BLaER1 treated with 17β-estradiol and CSF1 and Interleukin-3, amounts not matched to agents 10 nM and 100 nM (cell line): ENCODE measurements at regions not wholly inside any gene's neighbourhood (a gene's known extent, or its start where the extent isn't known, plus 50 kb on each side); places are given as distances from the start of the nearest gene placed in this dataset.
A peak's percentile ranks its signal among the peaks of the same experiment; 100 is the strongest.
"Not testable (repeated sequence)": the region's sequence is repeated elsewhere in the genome, so short reads cannot be mapped to it uniquely, and the experiment has no call there.

ENCODE experiments used
- H3K27ac ChIP-seq, 11 experiments: shearing (Covaris generic); formaldehyde crosslinking; 2 replicates each; pipeline ENCODE4 v1.8.1; 2022
- H3K27me3 ChIP-seq, 11 experiments: shearing (Covaris generic); formaldehyde crosslinking; 2 replicates each; pipeline ENCODE4 v1.8.1; 2022
- H3K36me3 ChIP-seq, 11 experiments: shearing (Covaris generic); formaldehyde crosslinking; 2 replicates each; pipeline ENCODE4 v1.8.1; 2022
- H3K4me1 ChIP-seq, 10 experiments: shearing (Covaris generic); formaldehyde crosslinking; 2 replicates each; pipeline ENCODE4 v1.8.1; 2022
- H3K4me2 ChIP-seq, 11 experiments: shearing (Covaris generic); formaldehyde crosslinking; 2 replicates each; pipeline ENCODE4 v1.8.1; 2022
- H3K4me3 ChIP-seq, 10 experiments: shearing (Covaris generic); formaldehyde crosslinking; 2 replicates each; pipeline ENCODE4 v1.8.1; 2022
- H3K9ac ChIP-seq, 11 experiments: shearing (Covaris generic); formaldehyde crosslinking; 2 replicates each; pipeline ENCODE4 v1.8.1; 2022
- H3K9me3 ChIP-seq, 11 experiments: shearing (Covaris generic); formaldehyde crosslinking; replicated peaks in 1 of 11; 2 replicates each; pipeline ENCODE4 v1.8.1; 2022
- H4K20me1 ChIP-seq, 11 experiments: shearing (Covaris generic); formaldehyde crosslinking; 2 replicates each; pipeline ENCODE4 v1.8.1; 2022
- Cebpa-rat ChIP-seq, 11 experiments: shearing (Covaris generic); IDR thresholded peaks; 2 replicates each; pipeline ENCODE4 v1.8.1; 2022

- H3K4me3 ChIP-seq, result no peak overlapping the region
- no peaks in the 10 kb centered on the region for H3K36me3 ChIP-seq
- H3K27ac ChIP-seq, result no peak overlapping the region
- H4K20me1 ChIP-seq, result no peaks in the 10 kb centered on the region
- H3K27me3 ChIP-seq, result no peaks in the 10 kb centered on the region
- H3K9me3 ChIP-seq, result no peaks in the 10 kb centered on the region
- H3K4me2 ChIP-seq, result no peak overlapping the region
- H3K4me1 ChIP-seq, result no peaks in the 10 kb centered on the region; a peak in 2 of 20 replicates
- no peak for TF ChIP-seq Cebpa-rat (IDR thresholded peaks at IDR 0.05)
- H3K9ac ChIP-seq, result no peak overlapping the region
These were observed 103.9 kb upstream of the XIRP2 start for GRCh38 chr2:166784296-166784946.

DNA sequence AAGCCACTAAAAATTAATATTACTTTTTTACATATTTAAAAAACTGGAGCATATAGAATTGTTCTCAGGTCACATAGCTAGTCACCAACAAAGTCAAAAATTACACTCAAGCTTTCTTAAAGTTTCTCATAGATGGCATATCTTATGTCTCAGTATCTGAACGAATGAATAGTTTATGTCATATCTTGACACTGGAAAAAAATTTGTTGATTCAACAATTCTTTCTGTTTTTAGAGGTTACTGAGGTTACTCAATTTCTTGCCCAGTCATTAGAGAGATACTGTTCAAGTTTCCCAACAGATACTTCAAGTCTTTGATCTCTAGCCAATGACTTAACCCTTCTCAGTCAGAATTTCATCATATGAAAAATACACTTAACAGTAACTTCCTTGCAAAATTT is 113.1 kb upstream of the XIRP2 start:
- H3K4me3 ChIP-seq, result no peak overlapping the region
- no peaks in the 10 kb centered on the region for H3K36me3 ChIP-seq
- H3K9ac ChIP-seq, result no peak overlapping the region
- H4K20me1 ChIP-seq, result no peaks in the 10 kb centered on the region
- no peaks in the 10 kb centered on the region for H3K9me3 ChIP-seq
- H3K4me1 ChIP-seq, result no peaks in the 10 kb centered on the region
- H3K27ac ChIP-seq, result no peak overlapping the region
- H3K27me3 ChIP-seq, result no peaks in the 10 kb centered on the region
- H3K4me2 ChIP-seq, result no peak overlapping the region
- TF ChIP-seq Cebpa-rat (IDR thresholded peaks at IDR 0.05), result no peak

GRCh38 chr2:166773308-166773949 is 114.9 kb upstream of the XIRP2 start:
- Histone ChIP-seq H3K4me2 (no peak overlapping the region), H3K27me3 (no peaks in the 10 kb centered on the region), H3K4me3 (no peak overlapping the region), H3K9me3 (peaks cover 0 to 10% (median 4%) of the 10 kb centered on the region in 11 experiments; a peak in 5 of 22 replicates), H4K20me1 (no peaks in the 10 kb centered on the region), H3K36me3 (no peaks in the 10 kb centered on the region), H3K4me1 (peaks cover 0 to 5% (median 0%) of the 10 kb centered on the region in 10 experiments; a peak in 4 of 20 replicates), H3K9ac (no peak overlapping the region), H3K27ac (no peak overlapping the region)
- TF ChIP-seq Cebpa-rat (IDR thresholded peaks at IDR 0.05), result no peak

DNA sequence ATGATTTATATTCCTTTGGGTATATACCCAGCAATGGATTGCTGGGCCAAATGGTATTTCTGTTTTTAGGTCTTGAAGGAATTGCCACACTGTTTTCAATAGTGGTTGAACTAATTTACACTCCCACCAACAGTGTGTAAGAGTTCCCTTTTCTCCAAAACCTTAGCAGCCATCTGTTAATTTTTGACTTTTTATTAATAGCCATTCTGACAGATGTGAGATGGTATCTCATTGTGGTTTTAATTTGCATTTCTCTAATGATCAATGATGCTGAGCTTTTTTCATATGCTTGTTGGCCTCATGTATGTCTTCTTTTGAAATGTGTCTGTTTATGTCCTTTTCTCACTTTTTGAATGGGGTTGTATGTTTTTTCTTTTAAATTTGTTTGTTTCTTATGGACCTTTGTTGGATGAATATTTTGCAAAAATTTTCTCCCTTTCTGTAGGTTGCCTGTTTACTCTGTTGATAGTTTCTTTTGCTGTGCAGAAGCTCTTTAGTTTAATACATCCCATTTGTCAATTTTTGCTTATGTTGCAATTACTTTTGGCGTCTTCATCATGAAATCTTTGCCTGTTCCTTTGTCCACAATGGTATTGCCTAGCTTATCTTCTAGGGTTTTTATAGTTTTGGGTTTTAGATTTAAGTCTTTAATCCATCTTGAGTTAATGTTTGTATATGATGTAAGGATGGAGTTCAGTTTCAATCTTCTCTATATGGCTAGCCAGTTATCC is 119.7 kb upstream of the XIRP2 start:
- Histone ChIP-seq H3K27me3 (no peaks in the 10 kb centered on the region), H3K4me3 (no peak overlapping the region), H3K9ac (no peak overlapping the region), H3K4me1 (peaks cover 0 to 12% (median 0%) of the 10 kb centered on the region in 10 experiments; a peak in 4 of 20 replicates), H3K27ac (peak overlapping the region in 1 of 11 experiments; percentile 3; a peak in 1 of 22 replicates), H4K20me1 (no peaks in the 10 kb centered on the region), H3K36me3 (no peaks in the 10 kb centered on the region), H3K4me2 (peak overlapping the region in 4 of 11 experiments; percentile 10 to 33 (median 18); a peak in 6 of 22 replicates), H3K9me3 (peaks cover 0 to 10% (median 4%) of the 10 kb centered on the region in 11 experiments; a peak in 5 of 22 replicates)
- no peak for TF ChIP-seq Cebpa-rat (IDR thresholded peaks at IDR 0.05)

DNA sequence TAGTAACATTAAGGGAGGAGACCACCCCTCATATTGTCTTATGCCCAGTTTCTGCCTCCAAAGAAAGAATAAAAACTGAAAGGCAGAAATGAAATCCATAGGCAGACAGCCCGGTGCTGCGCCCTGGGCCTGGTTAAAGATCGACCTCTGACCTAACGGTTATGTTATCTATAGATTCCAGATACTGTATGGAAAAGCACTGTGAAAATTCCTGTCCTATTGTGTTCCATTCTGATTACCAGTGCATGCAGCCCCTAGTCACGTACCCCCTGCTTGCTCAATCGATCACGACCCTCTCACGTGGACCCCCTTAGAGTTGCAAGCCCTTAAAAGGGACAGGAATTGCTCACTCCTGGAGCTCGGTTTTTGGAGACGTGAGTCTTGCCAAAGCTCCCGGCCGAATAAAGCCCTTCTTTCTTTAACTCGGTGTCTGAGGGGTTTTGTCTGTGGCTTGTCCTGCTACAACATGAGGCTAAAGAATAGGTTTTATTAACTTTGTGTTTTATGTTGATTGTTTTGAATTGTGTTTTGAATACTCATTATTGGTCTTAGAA is 121.4 kb upstream of the XIRP2 start:
- H4K20me1 ChIP-seq, H3K9ac ChIP-seq, H3K27me3 ChIP-seq, H3K36me3 ChIP-seq, H3K4me3 ChIP-seq, H3K27ac ChIP-seq, H3K9me3 ChIP-seq, H3K4me2 ChIP-seq: not testable (repeated sequence)
- peaks cover 0 to 12% (median 0%) of the 10 kb centered on the region in 10 experiments; a peak in 4 of 20 replicates for H3K4me1 ChIP-seq

- H3K9ac ChIP-seq, result no peak overlapping the region
- no peak overlapping the region for H3K4me3 ChIP-seq
- no peaks in the 10 kb centered on the region for H4K20me1 ChIP-seq
- no peaks in the 10 kb centered on the region for H3K36me3 ChIP-seq
- no peak overlapping the region for H3K4me2 ChIP-seq
- H3K27me3 ChIP-seq, result no peaks in the 10 kb centered on the region
- no peak overlapping the region for H3K27ac ChIP-seq
- peaks cover 0 to 10% (median 4%) of the 10 kb centered on the region in 11 experiments; a peak in 5 of 22 replicates for H3K9me3 ChIP-seq
- H3K4me1 ChIP-seq, result peaks cover 0 to 12% (median 0%) of the 10 kb centered on the region in 10 experiments; a peak in 4 of 20 replicates
- TF ChIP-seq Cebpa-rat (IDR thresholded peaks at IDR 0.05), result no peak
These were observed 122.1 kb upstream of the XIRP2 start for GRCh38 chr2:166766220-166766619.

DNA sequence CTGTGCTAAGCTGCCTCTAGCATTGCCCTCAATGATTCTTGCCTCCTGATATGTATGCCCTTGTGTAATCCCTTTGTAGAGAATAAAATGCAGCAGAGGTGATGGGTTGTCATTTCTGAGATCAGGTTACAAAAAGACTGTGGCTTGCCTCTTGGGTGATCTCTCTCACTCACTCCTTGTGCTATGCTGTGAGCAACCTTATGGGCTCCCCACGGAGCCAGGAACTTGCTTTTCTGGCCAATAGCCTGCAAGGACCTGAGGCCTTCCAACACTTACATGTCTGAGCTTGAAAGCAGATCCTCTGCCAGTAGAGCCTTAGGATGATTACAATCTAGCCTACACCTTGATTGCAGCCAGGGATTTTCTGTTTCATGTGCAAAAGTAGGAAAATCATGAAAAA is 123.1 kb upstream of the XIRP2 start:
- Histone ChIP-seq H3K36me3 (no peaks in the 10 kb centered on the region), H3K27ac (no peak overlapping the region), H3K4me1 (peaks cover 0 to 12% (median 0%) of the 10 kb centered on the region in 10 experiments; a peak in 4 of 20 replicates), H4K20me1 (no peaks in the 10 kb centered on the region), H3K9me3 (peaks cover 0 to 10% (median 4%) of the 10 kb centered on the region in 11 experiments; a peak in 5 of 22 replicates), H3K9ac (no peak overlapping the region), H3K27me3 (no peaks in the 10 kb centered on the region), H3K4me3 (no peak overlapping the region), H3K4me2 (no peak overlapping the region)
- TF ChIP-seq Cebpa-rat (IDR thresholded peaks at IDR 0.05), result no peak

- no peak overlapping the region for H3K4me2 ChIP-seq
- no peak overlapping the region for H3K9ac ChIP-seq
- H3K27ac ChIP-seq, result no peak overlapping the region
- no peak for TF ChIP-seq Cebpa-rat (IDR thresholded peaks at IDR 0.05)
- no peak overlapping the region for H3K4me3 ChIP-seq
- no peaks in the 10 kb centered on the region for H4K20me1 ChIP-seq
- peaks cover 0 to 8% (median 4%) of the 10 kb centered on the region in 11 experiments; a peak in 5 of 22 replicates for H3K9me3 ChIP-seq
- no peaks in the 10 kb centered on the region for H3K27me3 ChIP-seq
- peaks cover 0 to 12% (median 0%) of the 10 kb centered on the region in 10 experiments; a peak in 4 of 20 replicates for H3K4me1 ChIP-seq
- no peaks in the 10 kb centered on the region for H3K36me3 ChIP-seq
These were observed 123.6 kb upstream of the XIRP2 start for GRCh38 chr2:166764702-166765101.

GRCh38 chr2:166764216-166764615 is 124.1 kb upstream of the XIRP2 start:
- no peaks in the 10 kb centered on the region for H4K20me1 ChIP-seq
- peaks cover 0 to 4% (median 3%) of the 10 kb centered on the region in 11 experiments; a peak in 5 of 22 replicates for H3K9me3 ChIP-seq
- no peak for TF ChIP-seq Cebpa-rat (IDR thresholded peaks at IDR 0.05)
- H3K27ac ChIP-seq, result no peak overlapping the region
- no peak overlapping the region for H3K9ac ChIP-seq
- no peaks in the 10 kb centered on the region for H3K36me3 ChIP-seq
- peaks cover 0 to 12% (median 0%) of the 10 kb centered on the region in 10 experiments; a peak in 4 of 20 replicates for H3K4me1 ChIP-seq
- no peak overlapping the region for H3K4me2 ChIP-seq
- H3K27me3 ChIP-seq, result no peaks in the 10 kb centered on the region
- H3K4me3 ChIP-seq, result no peak overlapping the region
